Smooth muscle cell of the brain vasculature (primary cell): ENCODE measurements at regions not wholly inside any gene's neighbourhood (a gene's known extent, or its start where the extent isn't known, plus 50 kb on each side); places are given as distances from the start of the nearest gene placed in this dataset.
A peak's percentile ranks its signal among the peaks of the same experiment; 100 is the strongest.

ENCODE experiments used
- DNase-seq: peaks from one replicate; pipeline ENCODE4 v3.0.0-alpha.2; 2012; ENCODE audit warnings: low read depth, low spot score

GRCh38 chr12:25827141-25827540 lies 131.3 kb upstream of the RASSF8 start:
- DNase-seq = no peak

- DNase-seq = no peak
Measured at GRCh38 chr12:25827747-25828146, 130.7 kb upstream of the RASSF8 start.

DNA sequence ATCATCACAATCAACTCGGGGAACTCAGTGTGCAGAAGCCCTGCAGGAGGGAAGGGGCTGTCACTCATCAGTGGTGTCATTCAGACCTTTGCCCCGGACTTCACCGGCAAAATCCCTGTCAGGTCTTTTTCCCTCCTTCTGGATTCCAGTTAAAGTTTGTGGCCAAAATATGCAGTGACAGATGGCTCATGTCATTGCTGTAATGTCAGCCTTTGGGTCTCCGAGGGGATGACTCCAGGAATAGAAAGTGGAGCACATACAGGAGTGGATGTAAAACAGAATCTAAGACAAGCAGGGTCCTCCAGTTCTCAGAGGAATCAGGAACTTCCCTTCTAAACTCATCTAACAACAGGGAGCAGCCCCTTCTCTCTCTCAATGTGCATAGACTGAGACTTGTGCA lies 130.3 kb upstream of the RASSF8 start:
- DNase-seq = no peak

DNA sequence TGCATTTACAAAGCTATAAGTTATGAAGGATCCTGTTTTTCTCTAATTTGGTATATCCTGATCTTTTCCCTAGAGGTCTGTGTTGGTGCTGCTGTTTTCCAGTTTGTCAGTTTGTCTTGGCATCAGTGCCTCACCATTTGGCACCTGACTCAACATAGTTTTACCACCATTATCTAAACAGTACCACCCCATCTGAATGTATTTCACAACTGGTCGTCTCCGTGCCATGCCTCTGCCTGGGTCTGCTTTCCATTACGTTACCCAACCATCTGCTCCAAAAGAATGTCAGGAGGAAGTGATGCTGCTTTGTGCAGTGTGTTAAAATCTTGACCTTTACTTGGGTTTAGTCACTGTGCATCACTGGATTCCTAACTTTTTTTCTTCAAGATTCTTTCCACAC lies 129.3 kb upstream of the RASSF8 start:
- DNase-seq = peak; percentile 63

DNA sequence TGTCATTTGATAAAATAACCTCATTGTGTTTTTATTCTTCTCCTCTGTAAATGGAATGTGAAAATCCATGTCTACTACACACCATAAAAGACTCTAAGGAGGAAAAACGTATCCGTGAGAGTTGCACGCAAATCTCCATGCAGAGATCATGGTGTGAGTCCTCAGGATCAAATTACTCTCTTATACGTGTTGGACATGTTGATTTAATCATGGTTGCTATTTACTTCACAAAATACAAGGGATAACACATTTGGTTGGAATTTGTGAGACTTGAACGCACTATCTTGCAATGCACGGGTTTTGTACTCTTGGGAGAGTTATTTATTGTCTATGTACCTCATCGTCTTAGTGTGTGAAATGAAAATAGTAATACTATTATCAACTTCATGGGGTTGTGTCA lies 128.0 kb upstream of the RASSF8 start:
- no peak for DNase-seq

- no peak for DNase-seq
Measured at GRCh38 chr12:25833657-25834056, 124.8 kb upstream of the RASSF8 start.

GRCh38 chr12:25835385-25835784 lies 123.1 kb upstream of the RASSF8 start:
- DNase-seq = no peak

GRCh38 chr12:25838007-25838406 lies 120.5 kb upstream of the RASSF8 start:
- DNase-seq = no peak

GRCh38 chr12:25839470-25839869 lies 119.0 kb upstream of the RASSF8 start:
- no peak for DNase-seq

DNA sequence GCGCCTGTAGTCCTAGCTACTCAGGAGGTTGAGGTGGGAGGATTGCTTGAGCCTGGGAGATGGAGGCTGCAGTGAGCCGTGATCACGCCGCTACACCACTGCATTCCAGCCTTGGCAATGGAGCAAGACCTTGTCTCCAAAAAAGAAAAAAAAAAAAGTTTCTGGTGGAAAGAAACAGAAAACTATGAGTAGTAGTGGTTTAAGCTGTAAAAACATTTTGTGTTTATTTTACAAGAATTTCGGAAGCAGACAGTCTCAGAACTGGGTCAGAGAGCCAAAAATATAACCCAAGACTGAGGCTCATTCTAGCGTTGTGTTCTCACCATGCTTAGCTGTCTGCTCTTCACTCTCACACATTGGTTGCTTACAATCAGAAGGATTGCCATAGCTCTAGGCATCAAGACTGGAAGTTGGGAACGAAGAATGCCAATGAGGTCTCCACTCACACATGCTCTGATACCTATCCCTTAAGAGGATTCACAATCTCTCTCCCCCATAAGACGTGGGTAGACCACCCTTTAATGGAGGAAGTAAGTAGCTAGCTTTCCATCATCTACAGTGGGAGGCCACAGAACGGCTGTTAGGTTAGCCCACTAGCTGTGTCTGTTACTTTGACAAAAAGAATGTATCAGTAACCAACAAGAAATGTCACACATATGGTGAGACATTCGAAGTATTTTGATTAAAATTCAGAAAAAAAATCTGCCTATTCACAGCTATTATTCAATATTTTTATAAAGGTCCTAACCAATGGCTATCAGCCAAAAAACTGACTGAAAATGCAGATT lies 117.6 kb upstream of the RASSF8 start:
- DNase-seq = peak; percentile 67

GRCh38 chr12:25842254-25842653 lies 116.2 kb upstream of the RASSF8 start:
- no peak for DNase-seq

DNA sequence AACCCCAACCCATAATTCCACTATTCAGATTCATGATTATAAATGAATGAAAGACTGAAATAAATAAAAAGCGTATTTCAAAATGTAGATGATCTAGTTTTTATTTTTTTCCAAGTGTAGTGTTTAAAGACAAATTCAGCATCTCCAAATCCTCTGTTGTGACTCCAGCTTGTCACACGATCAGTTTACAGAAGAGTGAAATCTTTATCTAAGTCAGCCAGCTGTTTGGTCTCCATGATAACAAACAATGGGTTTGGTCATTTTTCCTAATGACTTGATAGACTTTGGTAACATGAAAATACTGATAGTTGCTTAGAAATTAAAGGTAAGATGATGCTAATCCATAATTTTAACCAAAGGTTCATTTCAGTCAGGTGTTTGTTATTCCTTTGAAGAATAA lies 114.5 kb upstream of the RASSF8 start:
- DNase-seq = no peak

DNA sequence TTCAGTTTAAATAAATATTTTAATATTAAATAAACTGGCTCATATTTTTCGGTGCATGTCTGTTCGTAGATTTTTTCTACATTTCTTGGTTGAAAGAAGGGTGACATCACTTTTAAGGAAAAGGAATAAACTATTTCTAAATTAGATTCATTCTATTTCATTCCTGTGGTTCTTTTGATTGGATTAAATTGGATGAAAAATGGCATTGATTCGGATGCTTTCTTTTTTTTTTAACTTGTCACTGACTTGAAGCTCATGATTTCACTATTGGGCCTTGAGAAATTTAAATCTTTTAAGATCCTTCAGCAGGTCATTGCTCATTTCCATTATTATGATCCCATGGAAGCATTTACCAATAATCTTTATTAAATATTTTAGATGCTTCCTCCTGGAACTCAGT lies 113.1 kb upstream of the RASSF8 start:
- no peak for DNase-seq

DNA sequence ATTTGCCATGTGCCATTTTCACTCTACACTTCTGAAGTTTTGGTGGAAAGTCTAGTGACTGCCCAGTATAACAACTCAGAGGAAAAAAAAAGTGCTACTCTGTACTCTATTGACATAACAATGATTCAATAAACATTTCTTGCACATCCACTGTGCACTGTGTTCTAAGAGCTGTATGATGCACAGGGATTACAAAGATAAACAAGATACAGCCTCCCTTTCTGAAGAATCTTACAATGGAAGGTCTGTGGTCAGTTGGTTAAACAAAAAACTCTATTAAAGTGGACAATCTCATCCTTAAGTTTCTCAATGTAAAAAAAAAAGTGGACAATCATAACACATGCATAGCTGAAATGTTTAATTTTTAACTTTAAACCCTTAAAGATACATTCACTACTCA lies 105.7 kb upstream of the RASSF8 start:
- no peak for DNase-seq

- no peak for DNase-seq
Measured at GRCh38 chr12:25853316-25854095, 105.0 kb upstream of the RASSF8 start.

- DNase-seq = no peak
Measured at GRCh38 chr12:25854991-25855390, 103.5 kb upstream of the RASSF8 start.

DNA sequence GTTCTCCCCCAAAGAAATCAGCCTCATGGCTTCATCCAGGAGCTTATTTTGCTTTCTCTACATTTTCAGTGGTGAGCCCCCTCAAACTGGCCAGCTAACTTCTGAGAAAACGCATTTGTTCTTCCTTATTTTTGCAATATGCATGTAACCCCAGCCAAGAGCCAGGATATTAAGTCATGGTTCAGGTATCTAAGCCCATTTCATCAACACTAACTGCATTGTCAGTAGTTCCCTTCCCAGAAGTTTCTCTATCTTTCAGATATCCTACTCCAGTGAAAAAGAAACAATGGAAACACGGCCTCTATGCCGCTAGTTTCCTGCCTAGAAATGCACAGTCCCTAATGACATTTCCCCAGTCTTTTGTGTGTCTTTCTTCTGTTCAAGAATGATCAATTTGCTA lies 102.8 kb upstream of the RASSF8 start:
- no peak for DNase-seq

DNA sequence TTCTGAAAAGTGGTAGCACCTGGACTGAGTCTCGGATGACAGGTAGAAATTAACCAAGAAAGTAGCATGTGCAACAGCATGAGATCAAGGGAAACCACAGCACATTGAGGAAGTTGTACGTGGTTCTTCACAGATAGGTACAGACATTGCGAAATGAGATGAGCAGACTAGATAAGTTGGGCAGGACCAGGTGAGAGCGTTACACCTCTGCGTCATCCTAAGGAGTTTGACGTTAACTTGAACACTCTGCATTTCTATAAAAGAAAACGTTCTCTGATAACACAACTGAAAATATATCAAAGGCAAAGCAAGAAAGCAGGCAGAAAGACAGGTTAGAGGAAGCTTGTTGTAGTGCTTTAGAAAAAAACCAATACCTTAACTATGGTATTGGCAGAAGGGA lies 98.5 kb upstream of the RASSF8 start:
- no peak for DNase-seq

DNA sequence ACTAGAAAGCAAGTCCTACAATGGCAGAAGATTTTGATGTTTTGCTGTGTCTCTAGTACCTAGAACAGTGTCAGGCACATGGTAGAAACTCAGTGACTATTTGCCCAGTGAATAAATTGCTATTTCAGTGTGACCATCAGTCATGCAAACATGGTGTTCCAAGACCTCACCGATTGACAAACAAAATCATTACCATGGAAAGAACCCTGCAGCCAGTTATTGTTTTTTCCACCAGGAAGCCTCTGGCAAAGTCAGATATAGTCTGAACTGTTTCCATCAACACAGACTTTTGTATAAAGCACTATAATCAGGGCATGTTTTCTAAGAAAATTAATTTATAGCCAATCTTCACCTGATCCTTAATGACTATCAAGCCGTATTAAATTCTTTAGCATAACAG lies 97.3 kb upstream of the RASSF8 start:
- DNase-seq = no peak

DNA sequence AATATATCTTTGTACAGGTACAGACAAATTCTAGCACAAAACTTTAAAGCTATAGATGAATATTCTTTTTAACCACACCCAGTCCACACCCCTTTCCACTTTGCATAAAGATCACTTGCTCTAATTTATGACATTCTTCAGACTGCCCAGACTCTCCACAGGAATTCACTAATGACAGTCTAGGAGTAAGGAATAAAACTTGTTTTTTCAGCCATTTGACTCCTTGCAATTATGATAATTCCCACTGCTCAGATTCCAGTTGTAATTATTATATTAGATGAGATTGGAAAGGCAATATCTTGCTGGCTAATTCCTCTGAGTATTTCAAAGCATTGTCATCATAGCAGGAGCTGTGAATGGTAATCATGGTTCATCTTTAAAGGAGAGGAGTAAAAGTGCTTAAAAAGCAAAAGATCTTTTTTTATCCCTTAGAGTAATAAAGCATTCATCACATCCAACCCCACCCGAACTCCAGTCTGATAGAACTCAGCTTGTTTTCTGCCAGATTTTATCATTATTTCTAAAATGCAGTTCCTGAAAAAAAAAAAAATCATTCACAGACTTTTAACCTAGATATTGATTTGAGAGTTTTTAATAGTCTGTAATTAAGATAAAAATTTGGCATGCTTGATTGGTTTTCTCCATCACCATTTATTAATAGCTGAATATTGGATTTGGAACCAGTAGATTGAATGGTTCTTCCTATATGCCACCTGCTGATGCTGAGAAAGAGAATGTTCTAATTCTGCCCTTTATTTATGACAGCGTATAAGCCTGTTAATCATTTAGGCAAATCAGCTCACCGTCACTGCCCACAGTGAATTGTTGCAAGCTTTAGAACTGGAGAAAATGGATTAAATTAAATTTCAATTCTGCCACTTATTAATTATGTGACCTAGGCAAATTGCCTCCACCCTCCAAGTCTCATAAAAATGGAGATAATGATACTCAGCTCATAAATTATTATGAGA lies 93.9 kb upstream of the RASSF8 start:
- DNase-seq = no peak

- DNase-seq = no peak
Measured at GRCh38 chr12:25866586-25867378, 91.7 kb upstream of the RASSF8 start.
